Activated CD8-positive, alpha-beta T cell treated with anti-CD3 and anti-CD28 coated beads for 36 hours (primary cell): ENCODE measurements at regions not wholly inside any gene's neighbourhood (a gene's known extent, or its start where the extent isn't known, plus 50 kb on each side); places are given as distances from the start of the nearest gene placed in this dataset.

Experiments
- ATAC-seq: fragments of 200-7000 bp; cut with Tn5 transposase; one replicate; pipeline ENCODE4 v1.10.0; 2021; ENCODE audit warnings: mild to moderate bottlenecking, moderate library complexity
- CTCF ChIA-PET: fragments of 350-600 bp; sonication (Branson Sonifier 250); formaldehyde crosslinking; loops from one replicate; lab custom pipeline; 2021; ENCODE audit warnings: antibody characterized with exemption; lab: Charles Lee
- POLR2A ChIA-PET: fragments of 350-600 bp; sonication (Branson Sonifier 250); formaldehyde crosslinking; loops from one replicate; lab custom pipeline; 2021; ENCODE audit warnings: antibody characterized with exemption; lab: Charles Lee
- DNase-seq: peaks from one replicate; pipeline ENCODE4 v3.0.0-alpha.2; 2020
- H3K27ac Mint-ChIP-seq: one replicate; pipeline ENCODE4 v1.8.0; 2021; ENCODE audit warnings: mild to moderate bottlenecking, mixed read lengths
- H3K27me3 Mint-ChIP-seq: one replicate; pipeline ENCODE4 v1.8.0; 2021; ENCODE audit warnings: mixed read lengths
- H3K36me3 Mint-ChIP-seq: one replicate; pipeline ENCODE4 v1.8.0; 2021; ENCODE audit warnings: low read depth, mixed read lengths
- H3K4me1 Mint-ChIP-seq: one replicate; pipeline ENCODE4 v1.8.0; 2021; ENCODE audit warnings: low read depth, mixed read lengths
- H3K4me3 Mint-ChIP-seq: one replicate; pipeline ENCODE4 v1.8.0; 2021; ENCODE audit warnings: mild to moderate bottlenecking, moderate library complexity, mixed read lengths
- H3K9me3 Mint-ChIP-seq: one replicate; pipeline ENCODE4 v1.8.0; 2021; ENCODE audit warnings: mixed read lengths
- CTCF ChIP-seq: fragments of 200-600 bp; IDR thresholded peaks from one replicate; pipeline ENCODE4 v1.8.0; 2022; ENCODE audit warnings: antibody characterized with exemption, mild to moderate bottlenecking
- intact Hi-C: fragments of 100-400 bp; cut with micrococcal nuclease; formaldehyde crosslinking; loops from one replicate; pipeline ENCODE4 v1.10.0; 2022

GRCh38 chr5:104650313-104651055 is 1087.9 kb upstream of the NUDT12 start:
- no peak overlapping the region for H3K27ac Mint-ChIP-seq
- DNase-seq = no peak
- CTCF ChIA-PET = no interaction called here
- no peak for ATAC-seq
- intact Hi-C loops = no loop called here
- H3K4me3 Mint-ChIP-seq = no peak overlapping the region
- no peaks in the 10 kb centered on the region for H3K27me3 Mint-ChIP-seq
- TF ChIP-seq CTCF = no peak
- no peaks in the 10 kb centered on the region for H3K4me1 Mint-ChIP-seq
- H3K36me3 Mint-ChIP-seq = no peaks in the 10 kb centered on the region
- H3K9me3 Mint-ChIP-seq = peaks cover 5% of the 10 kb centered on the region
- POLR2A ChIA-PET = no interaction called here

GRCh38 chr5:104646416-104646815 is 1083.8 kb upstream of the NUDT12 start:
- no peaks in the 10 kb centered on the region for H3K4me1 Mint-ChIP-seq
- no peak for TF ChIP-seq CTCF
- intact Hi-C loops = no loop called here
- H3K4me3 Mint-ChIP-seq = no peak overlapping the region
- no peak overlapping the region for H3K27ac Mint-ChIP-seq
- ChIA-PET CTCF (no interaction called here), POLR2A (no interaction called here)
- no peaks in the 10 kb centered on the region for H3K27me3 Mint-ChIP-seq
- H3K9me3 Mint-ChIP-seq = peaks cover 1% of the 10 kb centered on the region
- DNase-seq (no peak), ATAC-seq (no peak)
- H3K36me3 Mint-ChIP-seq = no peaks in the 10 kb centered on the region

GRCh38 chr5:104643320-104643719 is 1080.7 kb upstream of the NUDT12 start:
- POLR2A ChIA-PET = no interaction called here
- Mint-ChIP-seq H3K4me1 (no peaks in the 10 kb centered on the region), H3K36me3 (no peaks in the 10 kb centered on the region), H3K9me3 (peaks cover 1% of the 10 kb centered on the region), H3K27me3 (no peaks in the 10 kb centered on the region), H3K27ac (no peak overlapping the region), H3K4me3 (no peak overlapping the region)
- ATAC-seq = no peak
- DNase-seq = no peak
- intact Hi-C loops = no loop called here
- CTCF ChIA-PET = no interaction called here
- TF ChIP-seq CTCF = no peak

GRCh38 chr5:104635227-104635626 is 1072.6 kb upstream of the NUDT12 start:
- H3K27me3 Mint-ChIP-seq = no peaks in the 10 kb centered on the region
- H3K4me3 Mint-ChIP-seq = no peak overlapping the region
- TF ChIP-seq CTCF = no peak
- ChIA-PET POLR2A (no interaction called here), CTCF (no interaction called here)
- H3K4me1 Mint-ChIP-seq = no peaks in the 10 kb centered on the region
- peaks cover 1% of the 10 kb centered on the region for H3K9me3 Mint-ChIP-seq
- no peaks in the 10 kb centered on the region for H3K36me3 Mint-ChIP-seq
- intact Hi-C loops = no loop called here
- no peak for DNase-seq
- ATAC-seq = no peak
- no peak overlapping the region for H3K27ac Mint-ChIP-seq

- Mint-ChIP-seq H3K36me3 (no peaks in the 10 kb centered on the region), H3K9me3 (peaks cover 2% of the 10 kb centered on the region), H3K27ac (no peak overlapping the region), H3K4me3 (no peak overlapping the region), H3K27me3 (no peaks in the 10 kb centered on the region), H3K4me1 (no peaks in the 10 kb centered on the region)
- DNase-seq = no peak
- ChIA-PET CTCF (no interaction called here), POLR2A (no interaction called here)
- ATAC-seq = no peak
- intact Hi-C loops = no loop called here
- TF ChIP-seq CTCF = no peak
Observed at GRCh38 chr5:104628911-104629310, 1066.3 kb upstream of the NUDT12 start.
